Thoracic aorta (tissue), 2 donors: ENCODE measurements at regions not wholly inside any gene's neighbourhood (a gene's known extent, or its start where the extent isn't known, plus 50 kb on each side); places are given as distances from the start of the nearest gene placed in this dataset.

Experiments used
- ATAC-seq: fragments of 150-250 bp; one replicate; pipeline ENCODE4 v1.8.0; 2017; ENCODE audit warnings: low read depth; ENCODE audit not compliant: insufficient number of reproducible peaks, low FRiP score
- DNase-seq: peaks from one replicate; pipeline ENCODE4 v3.0.0-alpha.2; 2020; ENCODE audit warnings: low spot score
- H3K27ac ChIP-seq, 2 donors: fragments of 200-600 bp; sonication (generic); 1 replicate in 1 of 2; 2 replicates in 1 of 2; pipeline ENCODE4 v1.5.1; 2016; ENCODE audit warnings: mild to moderate bottlenecking in 2 of 2, moderate library complexity in 2 of 2
- H3K27me3 ChIP-seq: fragments of 200-600 bp; sonication (generic); replicated peaks from 2 replicates; pipeline ENCODE4 v1.6.0; 2016; ENCODE audit warnings: mild to moderate bottlenecking; ENCODE audit not compliant: insufficient read depth
- H3K36me3 ChIP-seq: fragments of 200-600 bp; sonication (generic); one replicate; pipeline ENCODE4 v1.5.1; 2016
- H3K4me1 ChIP-seq, 2 donors: fragments of 200-600 bp; sonication (generic); 1 replicate in 1 of 2; 2 replicates in 1 of 2; pipeline versions ENCODE4 v1.5.1 to v1.6.0; 2016; ENCODE audit warnings: low read depth in 2 of 2, mild to moderate bottlenecking in 1 of 2; ENCODE audit not compliant: control insufficient read depth in 1 of 2
- H3K4me3 ChIP-seq: fragments of 200-600 bp; sonication (generic); 2 replicates; pipeline ENCODE4 v1.5.1; 2016; ENCODE audit warnings: mild to moderate bottlenecking
- H3K9me3 ChIP-seq: fragments of 200-600 bp; sonication (generic); 2 replicates; pipeline ENCODE4 v1.5.1; 2016
- TF ChIP-seq, protein P1 (sequence below): fragments of 200-600 bp; sonication (generic); IDR thresholded peaks from one replicate; pipeline ENCODE4 v1.5.1; 2019; ENCODE audit warnings: antibody characterized with exemption

DNA sequence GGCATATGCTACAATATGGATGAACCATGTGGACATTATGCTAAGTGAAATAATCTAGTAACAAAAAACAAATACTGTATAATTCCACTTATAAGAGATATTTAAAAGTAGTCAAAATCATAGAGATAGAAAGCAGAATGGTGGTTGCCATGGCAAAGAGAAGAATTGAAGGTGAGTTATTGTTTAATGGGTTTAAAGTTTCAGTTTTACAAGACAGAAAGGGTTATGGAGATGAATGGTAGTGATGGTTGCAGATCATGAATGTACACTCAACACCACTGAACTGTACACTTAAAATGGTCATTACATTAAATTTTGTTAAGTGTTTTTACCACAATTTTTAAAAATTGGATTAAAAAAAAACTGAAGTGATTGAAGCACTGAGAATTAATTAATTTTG lies 298.2 kb upstream of the ZC3H15 start:
- Histone ChIP-seq H3K9me3 (no peaks in the 10 kb centered on the region), H3K27me3 (no peaks in the 10 kb centered on the region), H3K27ac (no peak overlapping the region), H3K36me3 (no peaks in the 10 kb centered on the region), H3K4me1 (peaks cover 0 to 5% of the 10 kb centered on the region in 2 donors), H3K4me3 (no peak overlapping the region)
- DNase-seq (no peak), ATAC-seq (no peak)
- TF ChIP-seq, protein P1, sequence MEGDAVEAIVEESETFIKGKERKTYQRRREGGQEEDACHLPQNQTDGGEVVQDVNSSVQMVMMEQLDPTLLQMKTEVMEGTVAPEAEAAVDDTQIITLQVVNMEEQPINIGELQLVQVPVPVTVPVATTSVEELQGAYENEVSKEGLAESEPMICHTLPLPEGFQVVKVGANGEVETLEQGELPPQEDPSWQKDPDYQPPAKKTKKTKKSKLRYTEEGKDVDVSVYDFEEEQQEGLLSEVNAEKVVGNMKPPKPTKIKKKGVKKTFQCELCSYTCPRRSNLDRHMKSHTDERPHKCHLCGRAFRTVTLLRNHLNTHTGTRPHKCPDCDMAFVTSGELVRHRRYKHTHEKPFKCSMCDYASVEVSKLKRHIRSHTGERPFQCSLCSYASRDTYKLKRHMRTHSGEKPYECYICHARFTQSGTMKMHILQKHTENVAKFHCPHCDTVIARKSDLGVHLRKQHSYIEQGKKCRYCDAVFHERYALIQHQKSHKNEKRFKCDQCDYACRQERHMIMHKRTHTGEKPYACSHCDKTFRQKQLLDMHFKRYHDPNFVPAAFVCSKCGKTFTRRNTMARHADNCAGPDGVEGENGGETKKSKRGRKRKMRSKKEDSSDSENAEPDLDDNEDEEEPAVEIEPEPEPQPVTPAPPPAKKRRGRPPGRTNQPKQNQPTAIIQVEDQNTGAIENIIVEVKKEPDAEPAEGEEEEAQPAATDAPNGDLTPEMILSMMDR = no peak

DNA sequence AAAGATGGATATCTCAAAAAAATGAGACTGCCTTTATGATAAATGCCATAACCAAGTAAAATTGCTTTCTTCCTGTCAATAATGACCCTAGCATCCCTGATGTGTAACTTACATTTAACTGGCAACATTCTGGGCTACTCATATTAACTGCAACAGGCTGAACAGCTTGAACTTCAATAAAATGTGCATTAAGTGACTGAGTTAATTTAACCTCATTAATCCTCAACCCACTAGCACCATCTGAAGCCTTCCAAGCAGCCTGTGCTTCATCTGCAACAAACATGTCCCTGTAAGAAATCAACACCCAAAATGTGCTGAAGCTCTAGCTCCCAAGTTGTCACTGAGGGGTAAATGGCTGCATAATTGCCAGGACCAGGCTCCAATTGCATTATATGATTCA lies 296.2 kb upstream of the ZC3H15 start:
- no peaks in the 10 kb centered on the region for H3K9me3 ChIP-seq
- H3K4me1 ChIP-seq = peaks cover 4 to 18% of the 10 kb centered on the region in 2 donors
- no peaks in the 10 kb centered on the region for H3K36me3 ChIP-seq
- H3K4me3 ChIP-seq = no peak overlapping the region
- H3K27ac ChIP-seq = no peak overlapping the region
- no peak for DNase-seq
- TF ChIP-seq, protein P1 = no peak
- ATAC-seq = no peak
- H3K27me3 ChIP-seq = no peaks in the 10 kb centered on the region

DNA sequence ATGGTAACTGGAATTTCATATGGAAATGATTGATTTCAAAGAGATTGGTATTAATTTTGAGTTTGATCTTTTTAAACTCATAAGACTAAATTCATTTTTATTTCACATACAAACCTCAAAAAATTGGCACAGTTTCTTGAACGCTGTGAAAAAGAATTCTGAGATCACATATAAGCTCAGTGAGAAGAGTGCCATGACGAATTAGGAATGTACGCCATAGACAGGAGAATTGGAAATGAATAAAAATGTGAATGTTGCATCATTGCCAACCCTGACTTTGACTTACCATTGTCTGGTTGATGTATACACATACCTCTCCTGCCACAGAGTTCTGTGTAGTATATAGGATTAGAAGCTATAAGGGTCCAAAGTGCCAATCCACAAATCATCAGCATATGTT lies 290.4 kb upstream of the ZC3H15 start:
- ATAC-seq (no peak), DNase-seq (no peak)
- Histone ChIP-seq H3K4me1 (peaks cover 4 to 18% of the 10 kb centered on the region in 2 donors), H3K4me3 (no peak overlapping the region), H3K36me3 (no peaks in the 10 kb centered on the region), H3K9me3 (no peaks in the 10 kb centered on the region), H3K27ac (no peak overlapping the region), H3K27me3 (no peaks in the 10 kb centered on the region)
- TF ChIP-seq, protein P1 = no peak

DNA sequence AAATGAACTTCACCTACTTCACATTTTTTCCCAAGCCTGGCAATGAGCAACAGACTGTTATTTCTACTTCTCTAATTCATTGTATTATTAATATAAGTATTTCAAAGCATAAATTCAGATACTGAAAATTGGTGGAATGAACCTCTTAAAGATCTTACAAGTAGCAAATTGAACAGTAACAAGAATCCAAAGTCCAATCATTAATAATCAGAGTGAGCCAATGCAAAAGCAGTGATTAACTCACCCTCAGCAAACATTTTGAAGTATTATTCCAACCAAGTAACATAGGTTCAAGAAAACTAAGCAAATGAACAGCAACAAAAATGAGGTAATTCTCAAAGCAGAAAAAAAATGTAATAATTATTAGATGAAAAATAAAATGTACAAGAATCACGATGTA lies 288.1 kb upstream of the ZC3H15 start:
- no peak for ATAC-seq
- Histone ChIP-seq H3K4me1 (peaks cover 4 to 13% of the 10 kb centered on the region in 2 donors), H3K27me3 (no peaks in the 10 kb centered on the region), H3K4me3 (no peak overlapping the region), H3K36me3 (no peaks in the 10 kb centered on the region), H3K9me3 (no peaks in the 10 kb centered on the region), H3K27ac (no peak overlapping the region)
- no peak for DNase-seq
- TF ChIP-seq, protein P1 = no peak

DNA sequence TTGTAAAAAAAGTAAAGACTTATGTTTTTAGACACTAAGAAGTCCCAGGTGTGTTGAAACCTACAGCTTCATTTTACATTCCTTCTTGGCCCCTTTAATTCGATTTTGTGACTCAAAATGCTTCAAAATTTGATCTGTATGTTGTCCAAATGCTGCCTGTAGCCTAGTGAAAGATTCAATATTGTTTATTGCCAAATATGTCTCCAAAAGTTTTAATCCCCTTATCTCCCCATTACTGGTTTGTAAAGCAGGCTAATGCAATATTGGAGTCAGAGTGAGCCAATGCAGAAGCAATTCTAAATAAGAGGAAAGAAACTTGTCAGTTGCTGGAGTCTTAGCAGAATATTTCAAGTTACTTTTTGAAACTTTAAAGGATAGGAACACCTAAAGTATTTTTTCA lies 287.0 kb upstream of the ZC3H15 start:
- ATAC-seq (no peak), DNase-seq (no peak)
- H3K4me1 ChIP-seq = peaks cover 0 to 5% of the 10 kb centered on the region in 2 donors
- no peaks in the 10 kb centered on the region for H3K9me3 ChIP-seq
- no peaks in the 10 kb centered on the region for H3K27me3 ChIP-seq
- TF ChIP-seq, protein P1 = no peak
- no peaks in the 10 kb centered on the region for H3K36me3 ChIP-seq
- H3K27ac ChIP-seq = no peak overlapping the region
- H3K4me3 ChIP-seq = no peak overlapping the region
